ENCODE measurements at regions not wholly inside any gene's neighbourhood (a gene's known extent, or its start where the extent isn't known, plus 50 kb on each side); places are given as distances from the start of the nearest gene placed in this dataset.
"Not testable (repeated sequence)": the region's sequence is repeated elsewhere in the genome, so short reads cannot be mapped to it uniquely, and the experiment has no call there.

DNA sequence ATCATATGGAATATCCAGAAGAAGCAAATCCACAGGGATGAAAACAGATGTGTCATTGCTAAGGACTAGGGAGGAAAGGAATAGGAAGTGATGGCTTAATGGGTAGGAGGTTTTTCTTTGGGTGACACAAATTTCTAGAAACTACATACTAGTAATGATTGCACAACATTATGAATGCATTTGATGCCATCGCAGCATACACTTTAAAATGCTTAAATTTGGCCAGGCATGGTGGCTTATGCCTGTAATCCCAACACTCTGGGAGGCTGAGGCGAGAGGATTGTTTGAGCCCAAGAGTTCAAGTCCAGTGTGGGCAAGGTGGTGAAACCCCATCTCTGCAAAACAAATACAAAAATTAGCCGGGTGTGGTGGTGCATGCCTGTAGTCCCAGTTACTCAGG lies 1370.8 kb downstream of the AACS start:
- H3K27ac ChIP-seq = no peak overlapping the region
- H3K4me1 ChIP-seq = no peaks in the 10 kb centered on the region
- no peaks in the 10 kb centered on the region for H3K9me3 ChIP-seq
- no peaks in the 10 kb centered on the region for H3K27me3 ChIP-seq
- no peak for TF ChIP-seq POLR2A (IDR thresholded peaks at IDR 0.05)
- TF ChIP-seq, protein P1, sequence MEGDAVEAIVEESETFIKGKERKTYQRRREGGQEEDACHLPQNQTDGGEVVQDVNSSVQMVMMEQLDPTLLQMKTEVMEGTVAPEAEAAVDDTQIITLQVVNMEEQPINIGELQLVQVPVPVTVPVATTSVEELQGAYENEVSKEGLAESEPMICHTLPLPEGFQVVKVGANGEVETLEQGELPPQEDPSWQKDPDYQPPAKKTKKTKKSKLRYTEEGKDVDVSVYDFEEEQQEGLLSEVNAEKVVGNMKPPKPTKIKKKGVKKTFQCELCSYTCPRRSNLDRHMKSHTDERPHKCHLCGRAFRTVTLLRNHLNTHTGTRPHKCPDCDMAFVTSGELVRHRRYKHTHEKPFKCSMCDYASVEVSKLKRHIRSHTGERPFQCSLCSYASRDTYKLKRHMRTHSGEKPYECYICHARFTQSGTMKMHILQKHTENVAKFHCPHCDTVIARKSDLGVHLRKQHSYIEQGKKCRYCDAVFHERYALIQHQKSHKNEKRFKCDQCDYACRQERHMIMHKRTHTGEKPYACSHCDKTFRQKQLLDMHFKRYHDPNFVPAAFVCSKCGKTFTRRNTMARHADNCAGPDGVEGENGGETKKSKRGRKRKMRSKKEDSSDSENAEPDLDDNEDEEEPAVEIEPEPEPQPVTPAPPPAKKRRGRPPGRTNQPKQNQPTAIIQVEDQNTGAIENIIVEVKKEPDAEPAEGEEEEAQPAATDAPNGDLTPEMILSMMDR (IDR thresholded peaks at IDR 0.05 in 4 of 5, conservative IDR thresholded peaks at IDR 0.05 in 1 of 5) = no peak
- no peak overlapping the region for H3K4me3 ChIP-seq
- in situ Hi-C loops (cut with MboI; ENCODE audit: low sequenced_read_pairs in 4 of 4) (no loop called here), intact Hi-C loops (cut with DNase I; ENCODE audit: low total_unique reads) (no loop called here)
- DNase-seq (no peak), ATAC-seq (no peak)
- H3K36me3 ChIP-seq = no peaks in the 10 kb centered on the region

DNA sequence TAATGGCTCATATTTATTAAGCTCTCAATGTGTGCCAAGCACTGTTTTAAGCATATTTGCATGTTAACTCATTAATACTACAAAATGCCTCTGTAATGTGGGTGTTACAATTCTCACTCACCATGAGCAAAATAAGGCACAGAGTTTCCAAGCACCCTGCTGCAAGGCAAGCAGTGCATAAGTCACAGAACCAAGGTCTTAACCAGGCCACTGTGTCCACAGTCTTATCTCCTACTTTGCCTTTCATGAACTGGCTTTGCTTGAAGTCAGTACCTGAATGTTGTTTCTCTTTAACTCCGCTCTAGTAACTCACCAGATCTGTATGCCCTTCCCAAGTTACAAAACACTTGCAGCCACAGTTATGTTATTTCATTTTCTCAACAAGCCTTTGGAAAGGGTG lies 1372.7 kb downstream of the AACS start:
- TF ChIP-seq POLR2A (IDR thresholded peaks at IDR 0.05) = no peak
- TF ChIP-seq, protein P1 (IDR thresholded peaks at IDR 0.05 in 4 of 5, conservative IDR thresholded peaks at IDR 0.05 in 1 of 5) = no peak
- DNase-seq (no peak), ATAC-seq (no peak)
- no peak overlapping the region for H3K27ac ChIP-seq
- no peaks in the 10 kb centered on the region for H3K9me3 ChIP-seq
- intact Hi-C loops (cut with DNase I; ENCODE audit: low total_unique reads) = no loop called here
- no peak overlapping the region for H3K4me3 ChIP-seq
- in situ Hi-C loops (cut with MboI; ENCODE audit: low sequenced_read_pairs in 4 of 4) = no loop called here
- H3K27me3 ChIP-seq = no peaks in the 10 kb centered on the region
- no peaks in the 10 kb centered on the region for H3K4me1 ChIP-seq
- no peaks in the 10 kb centered on the region for H3K36me3 ChIP-seq

DNA sequence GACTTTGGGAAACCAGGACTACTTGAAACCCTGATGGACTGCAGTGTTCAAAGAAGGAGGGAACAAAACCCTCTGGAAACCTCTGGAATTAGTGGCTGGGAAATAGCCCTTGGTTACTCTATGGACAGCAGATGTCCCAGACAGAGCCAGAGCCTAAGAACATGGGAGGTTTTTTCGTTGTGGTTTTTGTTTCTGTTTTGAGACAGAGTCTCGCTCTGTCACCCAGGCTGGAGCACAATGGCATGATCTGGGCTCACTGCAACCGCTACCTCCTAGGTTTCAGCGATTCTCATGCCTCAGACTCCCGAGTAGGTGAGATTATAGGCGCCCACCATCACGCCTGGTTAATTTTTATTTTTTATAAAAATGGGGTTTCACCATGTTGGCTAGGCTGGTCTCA lies 1378.7 kb downstream of the AACS start:
- Histone ChIP-seq H3K36me3 (no peaks in the 10 kb centered on the region), H3K4me3 (no peak overlapping the region), H3K4me1 (no peaks in the 10 kb centered on the region), H3K27me3 (no peaks in the 10 kb centered on the region), H3K9me3 (no peaks in the 10 kb centered on the region), H3K27ac (no peak overlapping the region)
- no peak for DNase-seq
- intact Hi-C loops (cut with DNase I; ENCODE audit: low total_unique reads) = no loop called here
- TF ChIP-seq, protein P1 (IDR thresholded peaks at IDR 0.05 in 4 of 5, conservative IDR thresholded peaks at IDR 0.05 in 1 of 5) = no peak
- no peak for TF ChIP-seq POLR2A (IDR thresholded peaks at IDR 0.05)
- no peak for ATAC-seq
- in situ Hi-C loops (cut with MboI; ENCODE audit: low sequenced_read_pairs in 4 of 4) = no loop called here

DNA sequence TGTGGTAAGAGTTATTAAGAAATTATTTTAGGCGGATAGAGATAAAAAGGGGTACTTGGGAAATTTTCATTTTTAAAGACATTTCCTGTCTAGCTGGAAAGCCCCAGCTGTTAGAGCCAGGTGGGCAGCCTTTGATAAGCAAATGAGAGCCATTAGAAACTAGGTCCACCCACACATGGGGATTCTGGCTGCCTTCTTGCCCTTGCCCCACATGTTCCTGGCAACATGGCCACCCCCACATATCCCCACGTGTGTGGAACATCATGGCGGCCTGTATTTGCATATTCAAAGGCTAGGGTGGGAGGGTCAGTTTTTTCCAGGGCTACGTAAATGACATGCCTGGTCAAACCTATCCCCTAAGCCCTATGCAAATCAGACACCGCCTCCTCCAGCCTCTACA lies 1382.1 kb downstream of the AACS start:
- in situ Hi-C loops (cut with MboI; ENCODE audit: low sequenced_read_pairs in 4 of 4) = no loop called here
- Histone ChIP-seq H3K36me3 (no peaks in the 10 kb centered on the region), H3K27ac (no peak overlapping the region), H3K4me3 (no peak overlapping the region), H3K9me3 (no peaks in the 10 kb centered on the region), H3K27me3 (no peaks in the 10 kb centered on the region), H3K4me1 (no peaks in the 10 kb centered on the region)
- intact Hi-C loops (cut with DNase I; ENCODE audit: low total_unique reads) = no loop called here
- TF ChIP-seq, protein P1 (IDR thresholded peaks at IDR 0.05 in 4 of 5, conservative IDR thresholded peaks at IDR 0.05 in 1 of 5) = no peak
- no peak for TF ChIP-seq POLR2A (IDR thresholded peaks at IDR 0.05)
- ATAC-seq = no peak
- no peak for DNase-seq

DNA sequence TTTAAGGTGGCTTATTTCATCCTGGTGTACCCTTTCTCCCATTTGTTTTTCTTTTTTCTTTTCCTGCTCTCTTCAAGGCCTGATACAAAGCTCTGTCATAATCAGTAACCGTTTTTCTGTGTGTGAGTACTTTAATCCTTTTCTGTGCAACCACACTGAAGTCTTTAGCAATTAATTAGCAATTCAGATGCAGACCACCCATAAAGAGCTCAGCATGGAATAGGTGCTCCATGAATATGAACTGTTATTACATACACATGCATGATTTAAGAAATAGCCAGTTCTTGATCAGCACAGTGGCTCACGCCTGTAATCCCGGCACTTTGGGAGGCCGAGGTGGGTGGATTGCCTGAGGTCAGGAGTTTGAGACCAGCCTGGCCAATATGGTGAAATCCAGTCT lies 1386.6 kb downstream of the AACS start:
- in situ Hi-C loops (cut with MboI; ENCODE audit: low sequenced_read_pairs in 4 of 4) (no loop called here), intact Hi-C loops (cut with DNase I; ENCODE audit: low total_unique reads) (no loop called here)
- Histone ChIP-seq H3K36me3 (no peaks in the 10 kb centered on the region), H3K9me3 (no peaks in the 10 kb centered on the region), H3K27me3 (no peaks in the 10 kb centered on the region), H3K4me3 (no peak overlapping the region), H3K27ac (no peak overlapping the region), H3K4me1 (no peaks in the 10 kb centered on the region)
- TF ChIP-seq POLR2A (IDR thresholded peaks at IDR 0.05) = no peak
- TF ChIP-seq, protein P1 (IDR thresholded peaks at IDR 0.05 in 4 of 5, conservative IDR thresholded peaks at IDR 0.05 in 1 of 5) = no peak
- ATAC-seq = no peak
- no peak for DNase-seq

DNA sequence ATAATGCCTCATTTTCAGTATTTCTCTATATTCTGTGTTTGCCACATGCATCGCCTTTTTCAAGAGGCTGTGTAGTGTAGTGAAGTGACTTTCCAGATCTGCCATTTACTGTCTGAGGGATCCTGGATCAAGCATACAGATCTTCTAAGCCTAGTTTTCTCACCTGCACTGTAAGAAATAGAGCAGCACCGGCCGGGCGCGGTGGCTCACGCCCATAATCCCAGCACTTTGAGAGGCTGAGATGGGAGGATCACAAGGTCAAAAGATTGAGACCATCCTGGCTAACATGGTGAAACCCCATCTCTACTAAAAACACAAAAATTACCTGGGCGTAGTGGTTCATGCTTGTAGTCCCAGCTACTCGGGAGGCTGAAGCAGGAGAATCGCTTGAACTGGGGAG lies 1387.5 kb downstream of the AACS start:
- DNase-seq; H3K36me3 ChIP-seq; H3K4me3 ChIP-seq; intact Hi-C loops (cut with DNase I; ENCODE audit: low total_unique reads); H3K27me3 ChIP-seq; H3K27ac ChIP-seq; H3K9me3 ChIP-seq; ATAC-seq; in situ Hi-C loops (cut with MboI; ENCODE audit: low sequenced_read_pairs in 4 of 4); H3K4me1 ChIP-seq: not testable (repeated sequence)

Measured in gastrocnemius medialis (tissue), 4 donors.